ENCODE measurements at regions not wholly inside any gene's neighbourhood (a gene's known extent, or its start where the extent isn't known, plus 50 kb on each side); places are given as distances from the start of the nearest gene placed in this dataset.

GRCh38 chr14:89616425-89616824 lies 199.4 kb upstream of the FOXN3 start:
- Histone ChIP-seq H3K9me3 (no peaks in the 10 kb centered on the region), H3K36me3 (no peaks in the 10 kb centered on the region), H3K4me3 (peak overlapping the region; percentile 74), H3K27me3 (ENCODE audit: low read depth) (no peaks in the 10 kb centered on the region), H3K27ac (peak overlapping the region; percentile 32), H3K4me1 (peaks cover 40% of the 10 kb centered on the region)
- no peak for TF ChIP-seq CTCF (IDR thresholded peaks at IDR 0.05)
- ATAC-seq: no peak
- no peak for DNase-seq
- intact Hi-C loops (cut with DNase I): no loop called here

GRCh38 chr14:89615421-89615820 lies 198.4 kb upstream of the FOXN3 start:
- intact Hi-C loops (cut with DNase I): no loop called here
- Histone ChIP-seq H3K9me3 (no peaks in the 10 kb centered on the region), H3K27ac (no peak overlapping the region), H3K4me3 (no peak overlapping the region), H3K27me3 (ENCODE audit: low read depth) (no peaks in the 10 kb centered on the region), H3K4me1 (peaks cover 40% of the 10 kb centered on the region), H3K36me3 (no peaks in the 10 kb centered on the region)
- ATAC-seq: no peak
- no peak for TF ChIP-seq CTCF (IDR thresholded peaks at IDR 0.05)
- DNase-seq: no peak

- no peaks in the 10 kb centered on the region for H3K9me3 ChIP-seq
- H3K4me1 ChIP-seq: peaks cover 33% of the 10 kb centered on the region
- TF ChIP-seq CTCF (IDR thresholded peaks at IDR 0.05): no peak
- intact Hi-C loops (cut with DNase I): no loop called here
- H3K27me3 ChIP-seq (ENCODE audit: low read depth): no peaks in the 10 kb centered on the region
- H3K27ac ChIP-seq: no peak overlapping the region
- H3K4me3 ChIP-seq: no peak overlapping the region
- ATAC-seq (no peak), DNase-seq (no peak)
- H3K36me3 ChIP-seq: no peaks in the 10 kb centered on the region
Measured at GRCh38 chr14:89614009-89614691, 197.1 kb upstream of the FOXN3 start.

GRCh38 chr14:89613260-89614008 lies 196.4 kb upstream of the FOXN3 start:
- H3K27me3 ChIP-seq (ENCODE audit: low read depth): no peaks in the 10 kb centered on the region
- no peak for TF ChIP-seq CTCF (IDR thresholded peaks at IDR 0.05)
- no peaks in the 10 kb centered on the region for H3K36me3 ChIP-seq
- H3K27ac ChIP-seq: no peak overlapping the region
- DNase-seq (no peak), ATAC-seq (no peak)
- H3K9me3 ChIP-seq: no peaks in the 10 kb centered on the region
- intact Hi-C loops (cut with DNase I): no loop called here
- peaks cover 33% of the 10 kb centered on the region for H3K4me1 ChIP-seq
- no peak overlapping the region for H3K4me3 ChIP-seq

GRCh38 chr14:89609500-89610100 lies 192.6 kb upstream of the FOXN3 start:
- no peak for DNase-seq
- H3K27ac ChIP-seq: no peak overlapping the region
- ATAC-seq: no peak
- intact Hi-C loops (cut with DNase I): no loop called here
- H3K9me3 ChIP-seq: no peaks in the 10 kb centered on the region
- H3K36me3 ChIP-seq: no peaks in the 10 kb centered on the region
- H3K4me3 ChIP-seq: no peak overlapping the region
- no peak for TF ChIP-seq CTCF (IDR thresholded peaks at IDR 0.05)
- H3K27me3 ChIP-seq (ENCODE audit: low read depth): no peaks in the 10 kb centered on the region
- H3K4me1 ChIP-seq: peaks cover 6% of the 10 kb centered on the region

Measured in lower lobe of right lung (tissue), 2 donors.